Mammary epithelial cell (primary cell): ENCODE measurements at regions not wholly inside any gene's neighbourhood (a gene's known extent, or its start where the extent isn't known, plus 50 kb on each side); places are given as distances from the start of the nearest gene placed in this dataset.

Experiments
- CTCF ChIP-seq, 2 donors: IDR thresholded peaks in 1 of 2; conservative IDR thresholded peaks in 1 of 2; 2 replicates each; pipeline ENCODE4 v1.5.1; 2011 to 2012; ENCODE audit warnings: inconsistent platforms in 2 of 2, low read length in 2 of 2, mild to moderate bottlenecking in 2 of 2, control low read depth in 1 of 2, low read depth in 1 of 2; ENCODE audit not compliant: insufficient read depth in 1 of 2; ENCODE audit errors: extremely low read depth in 1 of 2
- EZH2 ChIP-seq: IDR thresholded peaks from 2 replicates; pipeline ENCODE4 v1.6.1; 2012; ENCODE audit warnings: low read length, inconsistent platforms, borderline replicate concordance

- TF ChIP-seq CTCF (conservative IDR thresholded peaks at IDR 0.05 in 1 of 2, IDR thresholded peaks at IDR 0.05 in 1 of 2; ENCODE audit: extremely low read depth in 1 of 2, insufficient read depth in 1 of 2, low read depth in 1 of 2, low read length in 2 of 2) (no peak), EZH2 (no peak)
Measured at GRCh38 chr1:65691152-65691900, 101.4 kb upstream of the PDE4B start.
